ENCODE measurements at regions not wholly inside any gene's neighbourhood (a gene's known extent, or its start where the extent isn't known, plus 50 kb on each side); places are given as distances from the start of the nearest gene placed in this dataset.

- no peaks in the 10 kb centered on the region for H3K36me3 ChIP-seq (ENCODE audit: control insufficient read depth, insufficient read depth, low read length)
- H3K36me3 Mint-ChIP-seq = peaks cover 16% of the 10 kb centered on the region
- H3K9me3 Mint-ChIP-seq = peaks cover 12 to 28% of the 10 kb centered on the region in 2 donors
- 70% methylated on average over 1 of the region's 3 CpGs for WGBS (ENCODE audit: insufficient coverage)
- no peaks in the 10 kb centered on the region for H3K4me1 Mint-ChIP-seq
- ATAC-seq (no peak), DNase-seq (no peak)
- H3K27ac ChIP-seq (ENCODE audit: low read length) = no peak overlapping the region
- TF ChIP-seq CTCF (IDR thresholded peaks at IDR 0.05) = no peak
- H3K27me3 ChIP-seq (ENCODE audit: control insufficient read depth, insufficient read depth, low read length) = no peaks in the 10 kb centered on the region
- no peak overlapping the region for H3K4me3 ChIP-seq (ENCODE audit: low read length)
- no peaks in the 10 kb centered on the region for H3K4me1 ChIP-seq (ENCODE audit: control insufficient read depth, insufficient read depth, low read length)
- no peaks in the 10 kb centered on the region for H3K27me3 Mint-ChIP-seq (ENCODE audit: low read depth in 2 of 2)
- no peak overlapping the region for H3K4me3 Mint-ChIP-seq
- H3K9me3 ChIP-seq (ENCODE audit: control insufficient read depth, insufficient read depth, low read length) = peaks cover 16% of the 10 kb centered on the region
- H3K27ac Mint-ChIP-seq = no peak overlapping the region
- intact Hi-C loops (cut with micrococcal nuclease) = no loop called here
Measured at GRCh38 chr13:57784633-57785032, 153.1 kb downstream of the PCDH17 start.

GRCh38 chr13:57787058-57787791, 155.7 kb downstream of the PCDH17 start:
- no peak overlapping the region for H3K4me3 ChIP-seq (ENCODE audit: low read length)
- H3K4me1 ChIP-seq (ENCODE audit: control insufficient read depth, insufficient read depth, low read length) = no peaks in the 10 kb centered on the region
- TF ChIP-seq CTCF (IDR thresholded peaks at IDR 0.05) = no peak
- H3K27me3 ChIP-seq (ENCODE audit: control insufficient read depth, insufficient read depth, low read length) = no peaks in the 10 kb centered on the region
- no peaks in the 10 kb centered on the region for H3K4me1 Mint-ChIP-seq
- H3K4me3 Mint-ChIP-seq = no peak overlapping the region
- ATAC-seq (no peak), DNase-seq (no peak)
- H3K27ac ChIP-seq (ENCODE audit: low read length) = no peak overlapping the region
- peaks cover 12 to 24% of the 10 kb centered on the region in 2 donors for H3K9me3 Mint-ChIP-seq
- WGBS (ENCODE audit: insufficient coverage) = 91% methylated on average over 16 of the region's 16 CpGs
- peaks cover 8% of the 10 kb centered on the region for H3K36me3 Mint-ChIP-seq
- H3K36me3 ChIP-seq (ENCODE audit: control insufficient read depth, insufficient read depth, low read length) = no peaks in the 10 kb centered on the region
- no peaks in the 10 kb centered on the region for H3K27me3 Mint-ChIP-seq (ENCODE audit: low read depth in 2 of 2)
- H3K9me3 ChIP-seq (ENCODE audit: control insufficient read depth, insufficient read depth, low read length) = peaks cover 16% of the 10 kb centered on the region
- no peak overlapping the region for H3K27ac Mint-ChIP-seq
- intact Hi-C loops (cut with micrococcal nuclease) = no loop called here

GRCh38 chr13:57799624-57800023, 168.1 kb downstream of the PCDH17 start:
- H3K36me3 ChIP-seq (ENCODE audit: control insufficient read depth, insufficient read depth, low read length) = no peaks in the 10 kb centered on the region
- H3K4me1 ChIP-seq (ENCODE audit: control insufficient read depth, insufficient read depth, low read length) = no peaks in the 10 kb centered on the region
- H3K9me3 ChIP-seq (ENCODE audit: control insufficient read depth, insufficient read depth, low read length) = no peaks in the 10 kb centered on the region
- H3K4me3 ChIP-seq (ENCODE audit: low read length) = no peak overlapping the region
- no peaks in the 10 kb centered on the region for H3K27me3 ChIP-seq (ENCODE audit: control insufficient read depth, insufficient read depth, low read length)
- 76% methylated on average over 3 of the region's 3 CpGs for WGBS (ENCODE audit: insufficient coverage)
- H3K4me1 Mint-ChIP-seq = no peaks in the 10 kb centered on the region
- H3K27ac ChIP-seq (ENCODE audit: low read length) = no peak overlapping the region
- no peak overlapping the region for H3K4me3 Mint-ChIP-seq
- no peaks in the 10 kb centered on the region for H3K36me3 Mint-ChIP-seq
- H3K27me3 Mint-ChIP-seq (ENCODE audit: low read depth in 2 of 2) = no peaks in the 10 kb centered on the region
- no peak for TF ChIP-seq CTCF (IDR thresholded peaks at IDR 0.05)
- H3K9me3 Mint-ChIP-seq = peaks cover 0 to 17% of the 10 kb centered on the region in 2 donors
- no peak overlapping the region for H3K27ac Mint-ChIP-seq
- DNase-seq = no peak
- ATAC-seq = no peak
- intact Hi-C loops (cut with micrococcal nuclease) = no loop called here

- no peaks in the 10 kb centered on the region for H3K4me1 ChIP-seq (ENCODE audit: control insufficient read depth, insufficient read depth, low read length)
- 79% methylated on average over 2 of the region's 2 CpGs for WGBS (ENCODE audit: insufficient coverage)
- H3K27ac ChIP-seq (ENCODE audit: low read length) = no peak overlapping the region
- peaks cover 12 to 28% of the 10 kb centered on the region in 2 donors for H3K9me3 Mint-ChIP-seq
- H3K27me3 Mint-ChIP-seq (ENCODE audit: low read depth in 2 of 2) = no peaks in the 10 kb centered on the region
- H3K9me3 ChIP-seq (ENCODE audit: control insufficient read depth, insufficient read depth, low read length) = no peaks in the 10 kb centered on the region
- no peak for DNase-seq
- no peaks in the 10 kb centered on the region for H3K36me3 Mint-ChIP-seq
- intact Hi-C loops (cut with micrococcal nuclease) = no loop called here
- TF ChIP-seq CTCF (IDR thresholded peaks at IDR 0.05) = no peak
- H3K4me3 Mint-ChIP-seq = no peak overlapping the region
- no peaks in the 10 kb centered on the region for H3K36me3 ChIP-seq (ENCODE audit: control insufficient read depth, insufficient read depth, low read length)
- H3K4me1 Mint-ChIP-seq = no peaks in the 10 kb centered on the region
- no peak overlapping the region for H3K4me3 ChIP-seq (ENCODE audit: low read length)
- no peak overlapping the region for H3K27ac Mint-ChIP-seq
- ATAC-seq = no peak
- no peaks in the 10 kb centered on the region for H3K27me3 ChIP-seq (ENCODE audit: control insufficient read depth, insufficient read depth, low read length)
Measured at GRCh38 chr13:57813651-57814050, 182.1 kb downstream of the PCDH17 start.
